K562 (cell line): ENCODE measurements at regions not wholly inside any gene's neighbourhood (a gene's known extent, or its start where the extent isn't known, plus 50 kb on each side); places are given as distances from the start of the nearest gene placed in this dataset.

Source experiments
- CBFA2T2 ChIP-seq: fragments of 450-650 bp; conservative IDR thresholded peaks from 2 replicates; pipeline ENCODE4 v1.6.1; 2017; ENCODE audit warnings: mild to moderate bottlenecking
- E4F1 ChIP-seq: fragments of 250-450 bp; sonication (Bioruptor Pico); IDR thresholded peaks from 2 replicates; pipeline ENCODE4 v1.5.0; 2021; ENCODE audit warnings: mild to moderate bottlenecking, borderline replicate concordance
- ELF2 ChIP-seq: fragments of 250-450 bp; sonication (Bioruptor Pico); IDR thresholded peaks from 2 replicates; pipeline ENCODE4 v1.5.0; 2021; ENCODE audit warnings: mild to moderate bottlenecking
- IRF2 ChIP-seq: sonication (generic); formaldehyde crosslinking; IDR thresholded peaks from 2 replicates; pipeline ENCODE4 v1.8.1; 2022; ENCODE audit warnings: mild to moderate bottlenecking, missing genetic modification reagents
- KAT7 ChIP-seq: sonication (generic); formaldehyde crosslinking; IDR thresholded peaks from 2 replicates; pipeline ENCODE4 v1.8.0; 2022; ENCODE audit warnings: missing genetic modification reagents, mild to moderate bottlenecking, borderline replicate concordance
- RBM25 ChIP-seq: fragments of 200-400 bp; formaldehyde crosslinking; IDR thresholded peaks from 2 replicates; pipeline ENCODE4 v1.6.1; 2018; ENCODE audit warnings: low read length, low read depth, moderate library complexity; ENCODE audit not compliant: severe bottlenecking
- RNF219 ChIP-seq: fragments of 250-450 bp; sonication (Bioruptor Pico); IDR thresholded peaks from 2 replicates; pipeline ENCODE4 v1.5.0; 2022; ENCODE audit warnings: mild to moderate bottlenecking
- SLC30A9 ChIP-seq: fragments of 250-450 bp; sonication (Bioruptor Pico); IDR thresholded peaks from 2 replicates; pipeline ENCODE4 v1.8.0; 2022; ENCODE audit warnings: mild to moderate bottlenecking, moderate library complexity
- SP2 ChIP-seq: IDR thresholded peaks from 2 replicates; pipeline ENCODE4 v1.6.1; 2011; ENCODE audit warnings: mild to moderate bottlenecking, low read depth, low read length, moderate library complexity; ENCODE audit not compliant: poor library complexity, severe bottlenecking; ENCODE audit errors: extremely low read depth
- SPI1 ChIP-seq: IDR thresholded peaks from 2 replicates; pipeline ENCODE4 v1.6.1; 2011; ENCODE audit warnings: low read depth, low read length, control low read depth, borderline replicate concordance
- ZNF134 ChIP-seq: fragments of 250-450 bp; sonication (Bioruptor Pico); conservative IDR thresholded peaks from 2 replicates; pipeline ENCODE4 v1.4.0; 2020
- ZNF263 ChIP-seq: sonication (generic); formaldehyde crosslinking; IDR thresholded peaks from 2 replicates; pipeline ENCODE4 v1.8.0; 2022; ENCODE audit warnings: mild to moderate bottlenecking, missing genetic modification reagents, borderline replicate concordance
- TF ChIP-seq, protein P1 (sequence below), 2 experiments: fragments of 450-650 bp in 1 of 2; sonication (generic) in 1 of 2; formaldehyde crosslinking; conservative IDR thresholded peaks; 2 replicates each; pipeline versions ENCODE4 v1.4.0 to v1.8.1; 2020 to 2022; ENCODE audit warnings: mild to moderate bottlenecking in 1 of 2, missing genetic modification reagents in 1 of 2
- TF ChIP-seq, protein P2 (sequence below): fragments of 200-800 bp; sonication (Bioruptor generic); IDR thresholded peaks from 2 replicates; pipeline ENCODE4 v1.6.1; 2016; ENCODE audit warnings: missing genetic modification characterization, missing compliant biosample characterization
- TF ChIP-seq, protein P3 (sequence below), 2 experiments: fragments of 450-650 bp in 1 of 2; sonication (generic) in 1 of 2; formaldehyde crosslinking in 1 of 2; IDR thresholded peaks in 1 of 2; conservative IDR thresholded peaks in 1 of 2; 2 replicates each; pipeline versions ENCODE4 v1.6.1 to v1.8.1; 2016 to 2023; ENCODE audit warnings: mild to moderate bottlenecking in 2 of 2, moderate library complexity in 2 of 2, inconsistent platforms in 1 of 2, missing genetic modification reagents in 1 of 2

- TF ChIP-seq ZNF263 (CRISPR knock-in tag) (peak; percentile 23; the same call in 1 of the 2 replicates), E4F1 (CRISPR knock-in tag) (no peak), KAT7 (CRISPR knock-in tag) (no peak), IRF2 (CRISPR knock-in tag) (no peak), RBM25 (no peak), ZNF134 (CRISPR knock-in tag) (no peak), SP2 (no peak), SLC30A9 (CRISPR knock-in tag) (no peak), RNF219 (CRISPR knock-in tag) (no peak), SPI1 (no peak), ELF2 (CRISPR knock-in tag) (0 out of 2 replicates have a peak, but pooled peaks have one; percentile 31), CBFA2T2 (no peak)
- TF ChIP-seq, protein P1, sequence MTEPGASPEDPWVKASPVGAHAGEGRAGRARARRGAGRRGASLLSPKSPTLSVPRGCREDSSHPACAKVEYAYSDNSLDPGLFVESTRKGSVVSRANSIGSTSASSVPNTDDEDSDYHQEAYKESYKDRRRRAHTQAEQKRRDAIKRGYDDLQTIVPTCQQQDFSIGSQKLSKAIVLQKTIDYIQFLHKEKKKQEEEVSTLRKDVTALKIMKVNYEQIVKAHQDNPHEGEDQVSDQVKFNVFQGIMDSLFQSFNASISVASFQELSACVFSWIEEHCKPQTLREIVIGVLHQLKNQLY (CRISPR knock-in tag; conservative IDR thresholded peaks at IDR 0.05) = no peak
- TF ChIP-seq, protein P2, sequence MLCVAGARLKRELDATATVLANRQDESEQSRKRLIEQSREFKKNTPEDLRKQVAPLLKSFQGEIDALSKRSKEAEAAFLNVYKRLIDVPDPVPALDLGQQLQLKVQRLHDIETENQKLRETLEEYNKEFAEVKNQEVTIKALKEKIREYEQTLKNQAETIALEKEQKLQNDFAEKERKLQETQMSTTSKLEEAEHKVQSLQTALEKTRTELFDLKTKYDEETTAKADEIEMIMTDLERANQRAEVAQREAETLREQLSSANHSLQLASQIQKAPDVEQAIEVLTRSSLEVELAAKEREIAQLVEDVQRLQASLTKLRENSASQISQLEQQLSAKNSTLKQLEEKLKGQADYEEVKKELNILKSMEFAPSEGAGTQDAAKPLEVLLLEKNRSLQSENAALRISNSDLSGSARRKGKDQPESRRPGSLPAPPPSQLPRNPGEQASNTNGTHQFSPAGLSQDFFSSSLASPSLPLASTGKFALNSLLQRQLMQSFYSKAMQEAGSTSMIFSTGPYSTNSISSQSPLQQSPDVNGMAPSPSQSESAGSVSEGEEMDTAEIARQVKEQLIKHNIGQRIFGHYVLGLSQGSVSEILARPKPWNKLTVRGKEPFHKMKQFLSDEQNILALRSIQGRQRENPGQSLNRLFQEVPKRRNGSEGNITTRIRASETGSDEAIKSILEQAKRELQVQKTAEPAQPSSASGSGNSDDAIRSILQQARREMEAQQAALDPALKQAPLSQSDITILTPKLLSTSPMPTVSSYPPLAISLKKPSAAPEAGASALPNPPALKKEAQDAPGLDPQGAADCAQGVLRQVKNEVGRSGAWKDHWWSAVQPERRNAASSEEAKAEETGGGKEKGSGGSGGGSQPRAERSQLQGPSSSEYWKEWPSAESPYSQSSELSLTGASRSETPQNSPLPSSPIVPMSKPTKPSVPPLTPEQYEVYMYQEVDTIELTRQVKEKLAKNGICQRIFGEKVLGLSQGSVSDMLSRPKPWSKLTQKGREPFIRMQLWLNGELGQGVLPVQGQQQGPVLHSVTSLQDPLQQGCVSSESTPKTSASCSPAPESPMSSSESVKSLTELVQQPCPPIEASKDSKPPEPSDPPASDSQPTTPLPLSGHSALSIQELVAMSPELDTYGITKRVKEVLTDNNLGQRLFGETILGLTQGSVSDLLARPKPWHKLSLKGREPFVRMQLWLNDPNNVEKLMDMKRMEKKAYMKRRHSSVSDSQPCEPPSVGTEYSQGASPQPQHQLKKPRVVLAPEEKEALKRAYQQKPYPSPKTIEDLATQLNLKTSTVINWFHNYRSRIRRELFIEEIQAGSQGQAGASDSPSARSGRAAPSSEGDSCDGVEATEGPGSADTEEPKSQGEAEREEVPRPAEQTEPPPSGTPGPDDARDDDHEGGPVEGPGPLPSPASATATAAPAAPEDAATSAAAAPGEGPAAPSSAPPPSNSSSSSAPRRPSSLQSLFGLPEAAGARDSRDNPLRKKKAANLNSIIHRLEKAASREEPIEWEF (CRISPR knock-in tag) = no peak
- TF ChIP-seq, protein P3, sequence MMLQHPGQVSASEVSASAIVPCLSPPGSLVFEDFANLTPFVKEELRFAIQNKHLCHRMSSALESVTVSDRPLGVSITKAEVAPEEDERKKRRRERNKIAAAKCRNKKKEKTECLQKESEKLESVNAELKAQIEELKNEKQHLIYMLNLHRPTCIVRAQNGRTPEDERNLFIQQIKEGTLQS (IDR thresholded peaks at IDR 0.05) = peak; percentile 90
- TF ChIP-seq, protein P3 (CRISPR knock-in tag; conservative IDR thresholded peaks at IDR 0.05) = no peak
These were observed 153.4 kb downstream of the ETS2 start (continued) for GRCh38 chr21:38958940-38959691.
